HepG2 (cell line): ENCODE measurements at regions not wholly inside any gene's neighbourhood (a gene's known extent, or its start where the extent isn't known, plus 50 kb on each side); places are given as distances from the start of the nearest gene placed in this dataset.

Experiments
- ATAC-seq: fragments of 200-7000 bp; cut with Tn5 transposase; 3 replicates; pipeline ENCODE4 v1.9.1; 2020; ENCODE audit warnings: mild to moderate bottlenecking, moderate library complexity
- BruUV-seq: library from RNA; stranded (reverse); fragments of 400-500 nt; replicated peaks from 2 replicates; lab custom pipeline; 2021; lab: Mats Ljungman, UMichigan
- CTCF ChIA-PET: fragments of 300-600 bp; formaldehyde crosslinking; extraction: SDS; loops from one replicate; lab custom pipeline; 2021; ENCODE audit warnings: low total read pairs, inconsistent platforms, low intra/inter-chr PET ratio; lab: Yijun Ruan, JAX
- POLR2A ChIA-PET: fragments of 350-600 bp; sonication (Branson Sonifier 250); formaldehyde crosslinking; loops from one replicate; lab custom pipeline; 2020; ENCODE audit warnings: antibody characterized with exemption, inconsistent platforms; lab: Yijun Ruan, JAX
- DNase-seq: peaks from one replicate; pipeline ENCODE4 v3.0.0-alpha.2; 2015; ENCODE audit warnings: low spot score
- FAIRE-seq: peaks from 3 replicates; lab custom pipeline; 2011; peaks lifted over from hg19 to GRCh38; lab: Jason Lieb, UNC
- H2AFZ ChIP-seq: one replicate; pipeline ENCODE4 v1.6.1; 2011; ENCODE audit warnings: low read length, inconsistent platforms
- H3K27ac ChIP-seq: fragments of 300-600 bp; 3 replicates; pipeline ENCODE4 v1.8.0; 2011; ENCODE audit warnings: mixed run types, mild to moderate bottlenecking, mixed read lengths, low read length, inconsistent platforms; ENCODE audit not compliant: insufficient read depth; ENCODE audit errors: extremely low read length
- H3K27me3 ChIP-seq, 2 experiments: fragments of 200-600 bp in 1 of 2; 2 replicates in 1 of 2; 3 replicates in 1 of 2; pipeline versions ENCODE4 v1.6.0 to v1.8.0; 2011; ENCODE audit warnings: low read length in 2 of 2, mild to moderate bottlenecking in 2 of 2, moderate library complexity in 2 of 2, inconsistent platforms in 1 of 2; ENCODE audit not compliant: insufficient read depth in 2 of 2, control insufficient read depth in 1 of 2
- H3K36me3 ChIP-seq, 2 experiments: fragments of 200-600 bp in 1 of 2; replicated peaks in 1 of 2; 2 replicates in 1 of 2; 3 replicates in 1 of 2; pipeline versions ENCODE4 v1.5.1 to v1.8.0; 2011; ENCODE audit warnings: low read length in 2 of 2, inconsistent platforms in 1 of 2; ENCODE audit not compliant: insufficient read depth in 2 of 2, control insufficient read depth in 1 of 2
- H3K4me1 ChIP-seq: 2 replicates; pipeline ENCODE4 v1.5.1; 2012; ENCODE audit warnings: low read length, inconsistent platforms; ENCODE audit not compliant: insufficient read depth
- H3K4me2 ChIP-seq: 2 replicates; pipeline ENCODE4 v1.6.0; 2011; ENCODE audit warnings: low read depth, low read length, inconsistent platforms
- H3K4me3 ChIP-seq, 3 experiments: fragments of 200-600 bp in 1 of 3; sonication (generic), shearing (Covaris generic) in 1 of 3; replicated peaks in 1 of 3; 2 replicates each; pipeline ENCODE4 v1.5.1; 2011 to 2016; ENCODE audit warnings: low read length in 3 of 3, inconsistent platforms in 2 of 3, low read depth in 2 of 3, mild to moderate bottlenecking in 2 of 3, control low read depth in 1 of 3, mixed read lengths in 1 of 3; ENCODE audit not compliant: insufficient read depth in 1 of 3
- H3K79me2 ChIP-seq: one replicate; pipeline ENCODE4 v1.6.1; 2011; ENCODE audit warnings: low read length, inconsistent platforms; ENCODE audit not compliant: insufficient read depth
- H3K9ac ChIP-seq: 2 replicates; pipeline ENCODE4 v1.6.0; 2011; ENCODE audit warnings: mild to moderate bottlenecking, low read depth, low read length, inconsistent platforms; ENCODE audit not compliant: insufficient read depth
- H3K9me3 ChIP-seq: 2 replicates; pipeline ENCODE4 v1.5.1; 2012; ENCODE audit warnings: mild to moderate bottlenecking, low read length
- H4K20me1 ChIP-seq: 2 replicates; pipeline ENCODE4 v1.6.0; 2011; ENCODE audit warnings: inconsistent platforms, mild to moderate bottlenecking, low read length, moderate library complexity; ENCODE audit not compliant: insufficient read depth
- HNF1A ChIP-seq, 2 experiments: sonication (generic) in 1 of 2; formaldehyde crosslinking in 1 of 2; IDR thresholded peaks; 2 replicates each; pipeline versions ENCODE4 v1.4.0 to v1.6.1; 2016 to 2020; ENCODE audit warnings: borderline replicate concordance in 1 of 2, low read depth in 1 of 2, mild to moderate bottlenecking in 1 of 2, missing genetic modification reagents in 1 of 2
- ZBTB34 ChIP-seq: sonication (generic); formaldehyde crosslinking; IDR thresholded peaks from 2 replicates; pipeline ENCODE4 v1.8.0; 2022; ENCODE audit warnings: mild to moderate bottlenecking, missing genetic modification reagents
- ZFP82 ChIP-seq: sonication (generic); formaldehyde crosslinking; IDR thresholded peaks from 2 replicates; pipeline ENCODE4 v1.5.1; 2020; ENCODE audit warnings: mild to moderate bottlenecking, missing genetic modification reagents, borderline replicate concordance
- WGBS: methylation state at CpG from one replicate; pipeline ENCODE4 v1.1.6; 2017; ENCODE audit warnings: low lambda C conversion rate; 5-methylcytosine and 5-hydroxymethylcytosine counted together
- in situ Hi-C: cut with HindIII; loops from 2 replicates; pipeline ENCODE4 v1.10.0; 2017; ENCODE audit warnings: low pct_unique_long_range_greater_than_20kb; ENCODE audit not compliant: extremely low pct_ligation_motif_present
- intact Hi-C: fragments of 100-400 bp; cut with micrococcal nuclease; formaldehyde crosslinking; loops from one replicate; pipeline ENCODE4 v1.10.0; 2022; ENCODE audit not compliant: unreplicated experiment

GRCh38 chr4:163624727-163625126 lies 130.2 kb downstream of the TMA16 start:
- no peak for ATAC-seq
- no peaks in the 10 kb centered on the region for H3K9me3 ChIP-seq
- BruUV-seq = no TSS peak
- H3K36me3 ChIP-seq = no peaks in the 10 kb centered on the region
- DNase-seq = no peak
- FAIRE-seq = no peak
- intact Hi-C loops (no loop called here), in situ Hi-C loops (no loop called here)
- H3K4me3 ChIP-seq = no peak overlapping the region
- H3K79me2 ChIP-seq = no peaks in the 10 kb centered on the region
- no peak for TF ChIP-seq ZFP82
- no peak for TF ChIP-seq HNF1A (IDR thresholded peaks at IDR 0.05; ENCODE audit: low read depth)
- TF ChIP-seq HNF1A (CRISPR knock-in tag; IDR thresholded peaks at IDR 0.05; ENCODE audit: borderline replicate concordance) = no peak
- TF ChIP-seq ZBTB34 = no peak
- H3K4me1 ChIP-seq = no peaks in the 10 kb centered on the region
- WGBS = 0% methylated on average over 1 of the region's 1 CpG
- H4K20me1 ChIP-seq = no peaks in the 10 kb centered on the region
- no peaks in the 10 kb centered on the region for H3K27me3 ChIP-seq
- H3K27ac ChIP-seq = no peak overlapping the region
- H3K4me2 ChIP-seq = no peak overlapping the region
- POLR2A ChIA-PET = no interaction called here
- CTCF ChIA-PET = no interaction called here
- H2AFZ ChIP-seq = no peak overlapping the region
- H3K9ac ChIP-seq = no peak overlapping the region
